Right cardiac atrium (tissue), 5 donors: ENCODE measurements at regions not wholly inside any gene's neighbourhood (a gene's known extent, or its start where the extent isn't known, plus 50 kb on each side); places are given as distances from the start of the nearest gene placed in this dataset.
"Not testable (repeated sequence)": the region's sequence is repeated elsewhere in the genome, so short reads cannot be mapped to it uniquely, and the experiment has no call there.

Experiments used
- ATAC-seq, 2 donors: fragments of 200-7000 bp; cut with Tn5 transposase; one replicate each; pipeline versions ENCODE4 v1.8.0 to v1.9.1; 2020; ENCODE audit warnings: moderate library complexity in 2 of 2, mild to moderate bottlenecking in 1 of 2
- DNase-seq, 3 donors: peaks; one replicate each; pipeline ENCODE4 v3.0.0-alpha.2; 2020
- H3K27ac ChIP-seq: one replicate; pipeline ENCODE4 v1.5.1; 2013; ENCODE audit warnings: mild to moderate bottlenecking, low read length, control low read depth, moderate library complexity
- H3K27me3 ChIP-seq: one replicate; pipeline ENCODE4 v1.6.1; 2013; ENCODE audit not compliant: control insufficient read depth, insufficient read depth
- H3K4me1 ChIP-seq: one replicate; pipeline ENCODE4 v1.6.1; 2013; ENCODE audit warnings: low read length; ENCODE audit not compliant: control insufficient read depth, insufficient read depth
- H3K4me3 ChIP-seq: one replicate; pipeline ENCODE4 v1.5.1; 2013; ENCODE audit warnings: low read length, control low read depth
- H3K9me3 ChIP-seq: one replicate; pipeline ENCODE4 v1.6.1; 2013; ENCODE audit warnings: low read length; ENCODE audit not compliant: control insufficient read depth
- WGBS: extraction: QIAGEN DNeasy Blood & Tissue Kit; methylation state at CpG from one replicate; pipeline ENCODE4 v1.1.7; 2013; 5-methylcytosine and 5-hydroxymethylcytosine counted together
- intact Hi-C, 4 donors: fragments of 100-400 bp; cut with DNase I; formaldehyde crosslinking; loops; one replicate each; pipeline versions ENCODE4 v1.11.0 to v1.14.0; 2022 to 2023
- donor health status: healthy with polysubstance abuse.
- donor health status: DM: no; HTN: yes; CAD: no.
- donor health status: DM: no; HTN: no; CAD: no.
- donor health status: DM: no; HTN: yes; CAD: no; lungs with severe emphysema.
- donor health status: DM: yes; HTN: yes; CAD: no.

- DNase-seq: no peak
- WGBS: 45% methylated on average over 6 of the region's 6 CpGs
- H3K9me3 ChIP-seq: no peaks in the 10 kb centered on the region
- H3K27ac ChIP-seq: no peak overlapping the region
- H3K4me1 ChIP-seq: no peaks in the 10 kb centered on the region
- ATAC-seq: no peak
- no peaks in the 10 kb centered on the region for H3K27me3 ChIP-seq
- H3K4me3 ChIP-seq: no peak overlapping the region
- intact Hi-C loops: no loop called here
Measured at GRCh38 chr6:9236443-9236842, 801.1 kb upstream of the SLC35B3 start.

GRCh38 chr6:9233686-9234085 lies 798.3 kb upstream of the SLC35B3 start:
- Histone ChIP-seq H3K27ac (no peak overlapping the region), H3K9me3 (no peaks in the 10 kb centered on the region), H3K4me1 (no peaks in the 10 kb centered on the region), H3K4me3 (no peak overlapping the region), H3K27me3 (no peaks in the 10 kb centered on the region)
- DNase-seq (no peak), ATAC-seq (no peak)
- intact Hi-C loops: no loop called here
- 97% methylated on average over 1 of the region's 1 CpG for WGBS

GRCh38 chr6:9233226-9233625 lies 797.9 kb upstream of the SLC35B3 start:
- no peaks in the 10 kb centered on the region for H3K27me3 ChIP-seq
- intact Hi-C loops: no loop called here
- no peaks in the 10 kb centered on the region for H3K9me3 ChIP-seq
- no peak overlapping the region for H3K4me3 ChIP-seq
- H3K4me1 ChIP-seq: no peaks in the 10 kb centered on the region
- DNase-seq (no peak), ATAC-seq (no peak)
- 5% methylated on average over 2 of the region's 2 CpGs for WGBS
- H3K27ac ChIP-seq: no peak overlapping the region

- DNase-seq (no peak), ATAC-seq (no peak)
- 47% methylated on average over 3 of the region's 3 CpGs for WGBS
- no peak overlapping the region for H3K27ac ChIP-seq
- no peak overlapping the region for H3K4me3 ChIP-seq
- intact Hi-C loops: no loop called here
- no peaks in the 10 kb centered on the region for H3K4me1 ChIP-seq
- H3K27me3 ChIP-seq: no peaks in the 10 kb centered on the region
- peaks cover 2% of the 10 kb centered on the region for H3K9me3 ChIP-seq
Measured at GRCh38 chr6:9225441-9225871, 790.1 kb upstream of the SLC35B3 start.

- intact Hi-C loops: no loop called here
- Histone ChIP-seq H3K27ac (no peak overlapping the region), H3K27me3 (no peaks in the 10 kb centered on the region), H3K4me1 (no peaks in the 10 kb centered on the region), H3K4me3 (no peak overlapping the region), H3K9me3 (peaks cover 2% of the 10 kb centered on the region)
- no peak for ATAC-seq
- WGBS: 68% methylated on average over 1 of the region's 1 CpG
- DNase-seq: no peak
Measured at GRCh38 chr6:9224539-9224938, 789.2 kb upstream of the SLC35B3 start.

- peak in 1 of 3 donors; percentile 30 for DNase-seq
- H3K9me3 ChIP-seq, H3K4me3 ChIP-seq, intact Hi-C loops, H3K27ac ChIP-seq, H3K4me1 ChIP-seq, ATAC-seq, H3K27me3 ChIP-seq: not testable (repeated sequence)
- WGBS: 75% methylated on average over 8 of the region's 8 CpGs
Measured at GRCh38 chr6:9213717-9214116, 778.4 kb upstream of the SLC35B3 start.

GRCh38 chr6:9208966-9209365 lies 773.6 kb upstream of the SLC35B3 start:
- H3K4me1 ChIP-seq: no peaks in the 10 kb centered on the region
- no peak overlapping the region for H3K27ac ChIP-seq
- intact Hi-C loops: no loop called here
- H3K9me3 ChIP-seq: no peaks in the 10 kb centered on the region
- H3K4me3 ChIP-seq: no peak overlapping the region
- H3K27me3 ChIP-seq: no peaks in the 10 kb centered on the region
- WGBS: 80% methylated on average over 3 of the region's 3 CpGs
- DNase-seq (no peak), ATAC-seq (no peak)

- no peak for ATAC-seq
- intact Hi-C loops: no loop called here
- WGBS: 95% methylated on average over 1 of the region's 1 CpG
- no peak for DNase-seq
- Histone ChIP-seq H3K4me3 (no peak overlapping the region), H3K27ac (no peak overlapping the region), H3K9me3 (no peaks in the 10 kb centered on the region), H3K27me3 (no peaks in the 10 kb centered on the region), H3K4me1 (no peaks in the 10 kb centered on the region)
Measured at GRCh38 chr6:9205645-9206044, 770.3 kb upstream of the SLC35B3 start.

GRCh38 chr6:9204171-9204570 lies 768.8 kb upstream of the SLC35B3 start:
- Histone ChIP-seq H3K27ac (no peak overlapping the region), H3K4me1 (no peaks in the 10 kb centered on the region), H3K4me3 (no peak overlapping the region), H3K27me3 (no peaks in the 10 kb centered on the region), H3K9me3 (no peaks in the 10 kb centered on the region)
- 64% methylated on average over 1 of the region's 1 CpG for WGBS
- ATAC-seq (no peak), DNase-seq (no peak)
- intact Hi-C loops: no loop called here

GRCh38 chr6:9200712-9201111 lies 765.4 kb upstream of the SLC35B3 start:
- H3K27me3 ChIP-seq: no peaks in the 10 kb centered on the region
- no peak overlapping the region for H3K4me3 ChIP-seq
- ATAC-seq (no peak), DNase-seq (no peak)
- intact Hi-C loops: no loop called here
- H3K9me3 ChIP-seq: no peaks in the 10 kb centered on the region
- no peak overlapping the region for H3K27ac ChIP-seq
- no peaks in the 10 kb centered on the region for H3K4me1 ChIP-seq

- ATAC-seq: no peak
- Histone ChIP-seq H3K27me3 (no peaks in the 10 kb centered on the region), H3K4me3 (no peak overlapping the region), H3K4me1 (no peaks in the 10 kb centered on the region), H3K9me3 (no peaks in the 10 kb centered on the region), H3K27ac (no peak overlapping the region)
- 74% methylated on average over 3 of the region's 3 CpGs for WGBS
- intact Hi-C loops: no loop called here
- DNase-seq: no peak
Measured at GRCh38 chr6:9197726-9198125, 762.4 kb upstream of the SLC35B3 start.

- Histone ChIP-seq H3K4me1 (no peaks in the 10 kb centered on the region), H3K27ac (no peak overlapping the region), H3K9me3 (no peaks in the 10 kb centered on the region), H3K4me3 (no peak overlapping the region), H3K27me3 (no peaks in the 10 kb centered on the region)
- DNase-seq: no peak
- no peak for ATAC-seq
- 46% methylated on average over 1 of the region's 1 CpG for WGBS
- intact Hi-C loops: no loop called here
Measured at GRCh38 chr6:9195322-9195721, 760.0 kb upstream of the SLC35B3 start.
